ENCODE measurements at regions not wholly inside any gene's neighbourhood (a gene's known extent, or its start where the extent isn't known, plus 50 kb on each side); places are given as distances from the start of the nearest gene placed in this dataset.
"Not testable (repeated sequence)": the region's sequence is repeated elsewhere in the genome, so short reads cannot be mapped to it uniquely, and the experiment has no call there.

DNA sequence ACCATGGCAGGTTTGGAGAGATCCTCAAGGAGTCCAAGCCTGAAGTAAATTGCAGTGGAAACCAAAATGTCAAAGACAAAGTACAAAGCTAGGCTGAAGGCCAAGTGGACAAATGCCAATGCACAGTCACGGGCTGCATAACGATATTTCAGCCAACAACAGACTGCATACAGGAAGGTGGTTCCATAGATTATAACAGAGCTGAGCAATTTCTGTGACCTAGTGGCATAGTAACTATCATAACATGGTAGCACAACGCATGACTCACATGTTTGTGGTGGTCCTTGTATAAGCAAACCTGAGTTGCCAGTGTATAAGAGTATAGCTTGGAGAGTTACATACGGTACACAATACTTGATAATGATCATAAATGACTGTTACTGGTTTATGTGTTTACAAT is 152.2 kb downstream of the KLRB1 start:
- DNase-seq; in situ Hi-C loops (cut with MboI; ENCODE audit: low pct_unique_long_range_greater_than_20kb, low sequenced_read_pairs): not testable (repeated sequence)

DNA sequence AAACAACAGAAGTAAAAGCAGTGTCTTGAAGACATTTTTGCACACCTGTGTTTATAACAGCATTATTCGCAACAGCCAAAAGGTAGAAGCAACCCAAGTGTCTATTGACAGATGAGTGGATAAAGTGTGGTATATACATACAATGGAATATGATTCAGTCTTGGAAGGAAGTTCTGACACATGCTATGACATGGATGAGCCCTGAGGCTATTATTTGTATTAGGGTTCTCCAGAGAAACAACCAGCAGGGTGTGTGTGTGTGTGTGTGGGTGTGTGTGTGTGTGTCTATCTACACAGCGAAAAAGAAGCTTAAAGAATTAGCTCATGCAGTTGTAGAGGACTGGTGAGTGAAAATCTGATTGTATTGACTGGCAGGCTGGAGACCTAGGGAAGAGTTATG is 153.7 kb downstream of the KLRB1 start:
- DNase-seq; in situ Hi-C loops (cut with MboI; ENCODE audit: low pct_unique_long_range_greater_than_20kb, low sequenced_read_pairs): not testable (repeated sequence)

DNA sequence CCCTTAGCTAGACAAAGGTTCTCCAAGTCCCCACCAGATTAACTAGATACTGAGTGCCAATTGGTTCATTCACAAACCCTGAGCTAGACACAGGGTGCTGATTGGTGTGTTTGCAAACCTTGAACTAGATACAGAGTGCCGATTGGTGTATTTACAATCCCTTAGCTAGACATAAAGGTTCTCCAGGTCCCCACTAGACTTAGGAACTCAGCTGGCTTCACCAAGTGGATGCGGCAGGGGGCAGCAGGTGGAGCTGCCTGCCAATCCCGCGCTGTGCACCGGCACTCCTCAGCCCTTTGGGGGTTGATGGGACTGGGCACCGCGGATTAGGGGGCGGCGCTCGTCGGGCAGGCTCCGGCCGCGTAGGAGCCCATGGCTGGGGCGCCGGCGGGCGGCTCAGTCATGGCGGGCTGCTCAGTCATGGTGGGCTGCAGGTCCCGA is 157.6 kb downstream of the KLRB1 start:
- DNase-seq; in situ Hi-C loops (cut with MboI; ENCODE audit: low pct_unique_long_range_greater_than_20kb, low sequenced_read_pairs): not testable (repeated sequence)

DNA sequence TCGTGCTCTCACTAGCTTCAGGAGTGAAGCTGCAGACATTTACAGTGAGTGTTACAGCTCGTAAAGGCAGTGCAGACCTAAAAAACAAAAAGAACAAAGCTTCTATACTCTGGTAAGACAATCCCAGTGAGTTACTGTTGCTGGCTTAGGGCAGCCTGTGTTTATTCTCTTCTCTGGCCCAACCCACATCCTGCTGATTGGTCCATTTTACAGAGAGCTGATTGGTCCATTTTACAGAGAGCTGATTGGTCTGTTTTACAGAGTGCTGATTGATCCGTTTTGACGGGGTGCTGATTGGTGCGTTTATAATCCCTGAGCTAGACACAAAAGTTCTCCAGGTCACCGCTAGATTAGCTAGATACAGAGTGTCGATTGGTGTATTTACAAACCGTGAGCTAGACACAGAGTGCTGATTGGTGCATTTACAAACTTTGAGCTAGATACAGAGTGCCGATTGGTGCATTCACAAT is 158.0 kb downstream of the KLRB1 start:
- in situ Hi-C loops (cut with MboI; ENCODE audit: low pct_unique_long_range_greater_than_20kb, low sequenced_read_pairs) = not testable (repeated sequence)
- peak; percentile 14 for DNase-seq

DNA sequence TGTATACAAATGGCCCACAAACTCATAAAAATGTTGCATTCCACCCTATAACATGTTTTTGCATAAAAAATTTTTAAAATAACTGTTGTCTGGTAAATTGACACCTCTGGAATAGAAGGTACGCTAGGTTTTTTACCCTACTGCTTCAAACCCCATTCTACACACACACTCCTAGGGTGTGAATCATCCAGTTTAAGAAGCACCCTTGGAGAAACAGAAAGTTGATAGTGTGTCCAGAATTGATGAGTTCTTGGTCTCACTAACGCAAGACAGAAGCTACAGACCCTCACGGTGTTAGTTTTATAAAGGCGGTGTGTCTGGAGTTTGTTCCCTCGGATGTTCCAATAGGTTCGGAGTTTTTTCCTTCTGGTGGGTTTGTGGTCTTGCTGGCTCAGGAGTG is 158.5 kb downstream of the KLRB1 start:
- no peak for DNase-seq
- in situ Hi-C loops (cut with MboI; ENCODE audit: low pct_unique_long_range_greater_than_20kb, low sequenced_read_pairs) = no loop called here

DNA sequence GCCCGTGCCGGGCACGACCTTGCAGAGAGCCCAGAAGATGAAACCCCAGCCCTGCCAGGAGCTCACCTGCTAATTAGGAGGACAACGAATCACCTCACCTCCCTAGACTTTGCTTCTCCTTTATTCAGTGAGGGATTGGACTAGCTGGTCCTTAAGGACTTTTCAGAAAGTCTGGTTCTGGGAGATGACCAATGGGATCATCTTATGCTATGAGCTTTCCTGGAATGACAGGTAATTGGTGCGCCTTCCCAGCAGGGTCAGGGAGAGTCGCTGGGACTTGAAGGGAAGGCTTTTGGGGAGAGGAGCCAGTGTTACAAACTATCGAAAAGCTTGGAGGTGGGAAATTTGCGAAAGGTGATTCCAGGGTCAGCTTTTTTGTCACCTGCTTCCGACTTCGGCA is 159.1 kb downstream of the KLRB1 start:
- in situ Hi-C loops (cut with MboI; ENCODE audit: low pct_unique_long_range_greater_than_20kb, low sequenced_read_pairs); DNase-seq: not testable (repeated sequence)

DNA sequence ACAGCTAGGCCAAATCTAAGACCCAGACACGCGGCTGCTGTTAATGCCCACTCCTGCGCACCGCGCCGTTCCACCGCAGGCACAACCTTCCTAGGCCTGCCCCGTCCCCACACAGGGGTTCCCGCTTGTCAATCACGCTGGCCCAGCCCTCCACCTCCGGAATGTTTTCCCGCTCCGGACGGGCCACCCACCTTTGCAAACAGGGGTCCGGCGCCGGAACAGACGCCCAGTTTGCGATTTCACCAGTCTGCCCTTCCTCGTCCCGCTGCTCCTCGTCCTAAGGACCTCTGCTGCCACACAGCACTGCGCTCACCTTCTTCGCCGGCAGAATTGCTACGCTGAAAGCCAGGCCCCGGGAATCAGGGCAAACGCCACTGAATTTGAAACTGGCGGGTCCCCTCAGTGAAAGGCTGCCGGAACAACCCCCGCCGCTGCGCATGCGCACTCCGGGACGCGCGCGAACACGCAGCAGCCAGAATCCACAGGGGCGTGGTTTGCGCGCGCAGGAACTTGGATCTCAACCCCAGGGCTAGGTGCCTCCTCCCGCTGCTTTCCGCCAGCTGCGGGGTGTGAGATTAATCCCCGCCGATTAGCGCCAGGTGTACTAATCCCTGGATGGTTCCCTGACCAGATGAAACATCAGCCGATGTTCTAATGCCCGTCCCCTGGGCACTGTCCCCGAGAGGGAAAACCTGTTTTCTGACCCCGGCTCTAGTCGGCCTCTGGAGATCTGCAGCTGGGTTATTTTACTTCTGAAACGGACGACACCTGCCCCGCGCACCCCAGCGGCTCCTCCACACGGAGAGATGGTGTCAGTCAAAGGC is 159.7 kb downstream of the KLRB1 start:
- in situ Hi-C loops (cut with MboI; ENCODE audit: low pct_unique_long_range_greater_than_20kb, low sequenced_read_pairs) = not testable (repeated sequence)
- DNase-seq = peak; percentile 95

DNA sequence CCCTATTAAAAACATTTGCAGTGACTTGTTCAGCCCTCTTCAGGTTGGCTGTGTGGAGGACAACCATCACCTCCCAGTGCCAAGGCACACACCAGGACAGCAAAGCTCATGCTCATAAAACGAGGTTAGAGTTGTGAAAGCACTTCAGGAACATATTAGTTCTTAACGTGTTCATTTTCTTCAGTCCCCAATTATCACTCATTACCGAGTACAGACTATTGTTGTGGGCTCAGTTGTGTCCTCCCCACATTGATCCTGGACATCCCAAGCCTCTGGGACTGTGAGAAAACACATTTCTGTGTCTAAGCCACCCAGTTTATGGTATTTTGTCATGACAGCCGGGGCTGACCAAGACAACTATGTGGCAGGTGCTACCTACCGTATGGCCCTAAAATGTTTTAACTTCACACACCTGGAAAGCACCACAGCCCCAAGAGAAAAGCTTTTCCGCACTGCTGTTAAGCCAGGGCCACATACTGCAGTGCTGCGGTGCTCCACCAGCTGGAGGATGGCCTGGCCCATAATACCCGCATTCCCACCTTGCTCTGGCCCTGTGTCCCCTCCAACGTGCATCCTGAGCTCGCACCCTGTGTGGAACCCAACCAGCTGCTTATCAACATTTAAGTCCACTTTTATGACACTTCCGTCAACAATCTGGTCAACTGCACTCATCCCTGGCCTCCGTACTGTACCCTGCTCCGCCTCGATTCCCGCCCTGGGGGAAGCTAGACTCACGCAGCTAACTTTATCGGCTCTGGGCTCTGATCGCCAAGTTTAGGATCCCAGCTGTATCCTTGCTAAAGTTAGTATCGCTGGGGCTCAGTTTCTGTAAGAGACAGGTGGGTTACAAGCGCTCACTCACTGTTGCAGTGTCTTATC is 160.6 kb downstream of the KLRB1 start:
- in situ Hi-C loops (cut with MboI; ENCODE audit: low pct_unique_long_range_greater_than_20kb, low sequenced_read_pairs); DNase-seq: not testable (repeated sequence)

DNA sequence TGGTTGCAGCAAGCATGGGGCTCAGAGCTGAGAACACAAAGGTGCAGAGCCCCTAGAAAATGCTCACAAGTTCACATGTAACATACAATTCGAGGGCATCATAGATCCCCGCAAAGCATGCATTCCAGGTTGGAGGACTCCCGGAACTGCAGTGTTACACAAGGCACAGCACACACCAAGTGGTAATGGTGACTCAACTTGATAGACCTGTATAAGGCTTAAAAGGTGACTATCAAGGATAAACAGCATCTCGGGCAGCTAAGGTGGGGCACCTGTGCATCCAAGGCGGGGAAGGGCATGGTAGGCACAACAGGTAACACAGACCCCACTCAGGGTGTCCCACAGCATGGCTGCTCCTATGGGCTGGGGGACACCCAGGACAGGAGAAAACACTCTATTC is 167.3 kb downstream of the KLRB1 start:
- DNase-seq; in situ Hi-C loops (cut with MboI; ENCODE audit: low pct_unique_long_range_greater_than_20kb, low sequenced_read_pairs): not testable (repeated sequence)

DNA sequence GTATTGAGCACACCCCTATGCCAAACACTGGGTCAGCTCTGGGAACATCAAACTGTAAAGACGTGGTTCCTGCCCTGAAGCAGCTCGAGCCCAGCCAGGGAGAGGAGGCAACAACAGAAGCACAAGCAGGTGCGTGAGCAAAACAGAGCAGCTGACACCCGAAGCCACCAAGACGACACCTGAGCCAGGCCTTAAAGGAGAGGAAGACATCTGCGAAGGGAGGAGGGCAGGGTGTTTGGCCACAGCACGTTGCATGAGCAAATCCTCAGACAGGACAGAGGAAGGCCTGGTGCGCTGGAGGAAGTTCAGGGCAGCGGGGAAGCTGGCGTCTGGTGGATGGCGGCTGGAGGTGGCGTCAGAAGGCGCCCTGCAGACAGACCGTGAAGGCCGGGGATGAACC is 172.0 kb downstream of the KLRB1 start:
- DNase-seq; in situ Hi-C loops (cut with MboI; ENCODE audit: low pct_unique_long_range_greater_than_20kb, low sequenced_read_pairs): not testable (repeated sequence)

DNA sequence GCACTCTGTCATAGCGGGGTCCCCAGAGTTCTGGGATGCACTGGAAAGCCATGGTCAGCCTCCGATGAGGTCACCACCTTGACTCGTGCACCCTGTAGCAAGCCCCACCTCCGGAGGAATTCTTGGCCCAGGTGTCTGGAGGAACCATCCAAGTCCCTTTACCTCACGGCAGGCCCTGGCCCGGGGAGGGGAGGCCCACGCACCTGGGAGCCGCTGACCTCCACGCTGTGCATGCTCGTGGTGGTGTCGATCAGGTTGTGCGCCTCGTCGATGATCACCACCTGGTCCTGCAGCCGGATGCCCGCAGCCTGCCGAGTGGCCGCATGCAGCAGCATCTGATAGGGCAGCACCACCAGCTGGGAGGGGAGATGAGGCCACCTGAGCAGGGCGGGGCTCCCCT is 177.3 kb downstream of the KLRB1 start:
- in situ Hi-C loops (cut with MboI; ENCODE audit: low pct_unique_long_range_greater_than_20kb, low sequenced_read_pairs) = not testable (repeated sequence)

DNA sequence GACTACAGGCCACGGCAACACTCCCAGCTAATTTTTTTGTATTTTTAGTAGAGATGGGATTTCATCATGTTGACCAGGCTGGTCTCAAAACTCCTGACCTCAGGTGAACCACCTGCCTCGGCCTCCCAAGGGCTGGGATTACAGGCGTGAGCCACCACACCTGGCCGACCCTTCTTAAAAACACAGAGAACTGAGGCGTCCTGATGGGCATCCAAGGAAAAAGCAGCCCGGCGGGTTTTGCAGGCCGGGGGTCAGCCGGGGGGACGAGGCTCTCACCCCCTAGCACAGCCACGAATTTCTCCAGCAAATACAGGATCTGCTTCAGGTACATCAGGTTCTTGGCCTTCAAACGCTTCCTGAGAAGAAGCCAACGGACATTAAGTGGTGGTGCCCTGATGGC is 178.9 kb downstream of the KLRB1 start:
- DNase-seq; in situ Hi-C loops (cut with MboI; ENCODE audit: low pct_unique_long_range_greater_than_20kb, low sequenced_read_pairs): not testable (repeated sequence)

More for the DNA sequence above, 177.3 kb downstream of the KLRB1 start:
- not testable (repeated sequence) for DNase-seq

DNA sequence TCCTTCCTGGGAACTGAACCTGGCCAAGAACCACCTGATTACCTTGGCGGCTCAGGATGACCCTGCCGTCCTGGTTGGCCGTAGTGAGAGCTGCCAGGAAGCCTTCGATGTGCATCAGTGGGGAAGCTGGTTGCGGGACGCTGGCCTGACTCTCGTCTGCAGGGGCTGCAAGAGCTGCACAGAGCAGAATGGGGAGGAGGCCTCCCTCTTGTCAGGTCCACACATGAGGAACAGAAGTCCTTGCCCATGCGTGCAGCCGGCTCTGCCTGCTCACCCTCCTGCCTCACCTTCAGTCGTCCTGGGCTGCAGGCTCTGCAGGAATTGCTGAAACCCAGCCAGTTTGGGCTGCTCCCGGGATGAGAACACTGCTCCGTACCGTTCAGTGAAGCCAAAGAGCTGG is 182.3 kb downstream of the KLRB1 start:
- in situ Hi-C loops (cut with MboI; ENCODE audit: low pct_unique_long_range_greater_than_20kb, low sequenced_read_pairs) = not testable (repeated sequence)

DNA sequence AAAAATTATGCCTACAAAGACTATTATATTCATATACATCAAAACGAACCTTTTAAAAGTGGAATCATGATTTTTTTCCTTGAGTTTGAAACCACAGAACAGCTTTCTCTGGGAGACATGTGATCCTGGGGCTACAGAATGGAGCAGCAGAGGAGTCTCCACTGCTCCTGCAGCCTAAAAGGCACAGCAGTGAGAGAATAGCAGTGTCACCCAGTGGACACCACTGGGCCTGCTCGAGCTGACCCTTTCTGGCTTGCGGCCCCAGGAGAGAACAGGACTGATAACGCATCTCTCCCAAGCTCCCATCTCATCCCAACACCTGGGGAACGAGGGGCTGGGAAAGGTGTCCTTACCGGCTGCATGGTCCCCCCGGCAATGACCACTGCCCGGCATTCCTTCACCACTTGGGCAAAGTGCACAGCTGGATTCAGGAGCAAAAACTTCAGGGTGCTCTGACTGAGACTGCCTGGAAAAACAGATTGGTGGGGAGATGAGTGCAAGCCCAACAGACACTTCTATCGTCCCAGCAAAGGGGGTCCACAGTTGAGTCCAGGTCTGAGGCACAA is 183.5 kb downstream of the KLRB1 start:
- in situ Hi-C loops (cut with MboI; ENCODE audit: low pct_unique_long_range_greater_than_20kb, low sequenced_read_pairs) = not testable (repeated sequence)

More for the DNA sequence above, 182.3 kb downstream of the KLRB1 start:
- DNase-seq = not testable (repeated sequence)

DNA sequence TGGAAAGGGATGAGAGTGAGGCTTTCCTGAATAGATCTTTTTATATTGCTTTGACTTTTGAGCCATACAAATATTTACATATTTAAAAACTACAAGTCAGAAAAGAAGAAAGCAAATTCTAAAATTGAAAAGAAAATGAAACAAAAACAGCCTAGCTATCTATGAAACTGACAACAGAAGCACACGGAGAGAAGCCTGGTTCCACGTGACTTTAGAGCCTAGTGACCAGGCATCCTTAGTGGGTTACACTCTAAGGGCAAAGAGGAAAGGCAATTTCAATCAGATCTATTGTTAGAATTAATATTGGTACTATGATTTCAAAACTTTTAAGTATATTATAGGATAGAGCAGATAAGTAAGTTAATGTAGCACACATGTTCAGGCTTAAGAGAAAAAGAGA is 185.0 kb downstream of the KLRB1 start:
- in situ Hi-C loops (cut with MboI; ENCODE audit: low pct_unique_long_range_greater_than_20kb, low sequenced_read_pairs) = not testable (repeated sequence)

More for the DNA sequence above, 183.5 kb downstream of the KLRB1 start:
- DNase-seq = not testable (repeated sequence)

DNA sequence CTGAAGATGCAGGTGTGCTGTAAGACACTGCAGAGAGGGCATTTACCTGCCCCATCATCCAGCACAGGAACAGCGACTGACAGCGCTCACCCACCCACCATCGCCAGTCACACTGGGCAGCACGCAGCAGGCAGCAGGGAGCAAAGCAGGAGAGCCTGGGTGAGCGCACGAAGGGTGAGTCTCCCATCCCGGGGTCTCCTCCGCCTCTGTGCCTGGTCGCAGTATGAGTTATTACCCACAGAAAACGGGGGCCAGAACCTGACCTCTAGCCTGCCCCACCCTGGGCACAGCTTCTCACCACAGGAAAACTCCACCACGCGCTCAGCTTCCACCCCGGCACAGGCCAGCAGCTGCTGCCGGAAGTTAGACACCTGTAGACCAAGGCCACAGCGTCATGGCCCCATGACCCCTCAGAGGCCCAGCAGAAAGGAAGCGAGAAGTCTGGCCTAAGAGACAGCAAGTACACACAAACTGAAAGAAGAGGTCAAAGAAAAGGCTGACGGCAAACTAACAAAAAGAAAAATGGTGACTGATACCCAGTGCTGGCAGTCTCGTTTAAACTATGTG is 186.1 kb downstream of the KLRB1 start:
- in situ Hi-C loops (cut with MboI; ENCODE audit: low pct_unique_long_range_greater_than_20kb, low sequenced_read_pairs); DNase-seq: not testable (repeated sequence)

More for the DNA sequence above, 185.0 kb downstream of the KLRB1 start:
- not testable (repeated sequence) for DNase-seq

DNA sequence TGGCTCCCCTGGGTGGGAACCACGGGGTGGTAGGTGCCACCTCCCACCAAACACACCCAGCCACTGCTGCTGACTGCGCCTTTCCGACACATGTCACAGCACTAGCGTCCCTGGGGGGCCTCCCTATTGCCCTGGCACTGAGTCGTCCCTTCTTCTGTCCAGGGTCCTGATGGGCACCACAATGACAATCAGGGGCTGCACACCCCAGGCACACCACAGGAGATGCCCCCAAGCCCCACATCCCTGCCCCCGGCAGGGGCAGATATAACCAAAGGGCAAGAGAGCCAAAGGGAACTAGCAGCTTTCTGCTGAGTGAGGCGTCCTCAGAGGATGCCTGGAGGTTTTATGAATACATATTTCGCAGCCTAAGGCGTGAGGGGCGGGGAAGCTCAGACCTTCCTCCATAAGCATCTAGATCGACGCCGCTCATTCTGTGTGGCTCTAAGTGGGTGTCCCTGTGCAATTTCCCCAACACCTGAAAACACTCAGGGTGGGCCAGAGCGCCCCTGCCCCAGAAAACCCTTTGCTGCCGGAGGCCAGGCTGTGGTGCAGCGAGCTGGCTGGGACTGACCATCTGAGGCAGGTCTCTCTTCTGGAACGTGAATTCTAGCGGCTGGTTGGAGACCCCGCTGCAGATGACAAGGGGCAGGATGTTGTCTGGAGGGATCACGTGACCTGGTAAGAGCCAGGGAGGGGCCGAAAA is 186.7 kb downstream of the KLRB1 start:
- DNase-seq; in situ Hi-C loops (cut with MboI; ENCODE audit: low pct_unique_long_range_greater_than_20kb, low sequenced_read_pairs): not testable (repeated sequence)

DNA sequence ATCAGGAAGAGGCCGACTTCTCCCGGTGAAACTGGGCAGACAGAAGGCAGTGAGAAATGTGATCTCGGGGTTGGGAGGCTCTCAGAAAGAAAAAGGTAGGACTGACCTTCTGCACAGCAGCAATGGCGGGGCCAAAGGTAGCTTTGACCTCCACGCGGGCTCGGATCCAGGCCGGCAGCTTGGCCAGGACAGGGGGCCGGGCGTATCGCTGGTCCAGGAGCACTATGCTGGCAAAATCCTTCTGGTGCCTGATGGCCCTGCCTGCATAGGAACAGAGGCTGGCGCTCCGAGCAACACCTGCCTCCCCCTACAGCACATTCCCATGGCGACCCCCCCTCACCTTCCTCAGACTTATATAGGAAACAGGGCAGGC is 189.1 kb downstream of the KLRB1 start:
- in situ Hi-C loops (cut with MboI; ENCODE audit: low pct_unique_long_range_greater_than_20kb, low sequenced_read_pairs) = not testable (repeated sequence)

More for the DNA sequence above, 189.1 kb downstream of the KLRB1 start:
- DNase-seq = not testable (repeated sequence)
